ENCODE measurements at regions not wholly inside any gene's neighbourhood (a gene's known extent, or its start where the extent isn't known, plus 50 kb on each side); places are given as distances from the start of the nearest gene placed in this dataset.

DNA sequence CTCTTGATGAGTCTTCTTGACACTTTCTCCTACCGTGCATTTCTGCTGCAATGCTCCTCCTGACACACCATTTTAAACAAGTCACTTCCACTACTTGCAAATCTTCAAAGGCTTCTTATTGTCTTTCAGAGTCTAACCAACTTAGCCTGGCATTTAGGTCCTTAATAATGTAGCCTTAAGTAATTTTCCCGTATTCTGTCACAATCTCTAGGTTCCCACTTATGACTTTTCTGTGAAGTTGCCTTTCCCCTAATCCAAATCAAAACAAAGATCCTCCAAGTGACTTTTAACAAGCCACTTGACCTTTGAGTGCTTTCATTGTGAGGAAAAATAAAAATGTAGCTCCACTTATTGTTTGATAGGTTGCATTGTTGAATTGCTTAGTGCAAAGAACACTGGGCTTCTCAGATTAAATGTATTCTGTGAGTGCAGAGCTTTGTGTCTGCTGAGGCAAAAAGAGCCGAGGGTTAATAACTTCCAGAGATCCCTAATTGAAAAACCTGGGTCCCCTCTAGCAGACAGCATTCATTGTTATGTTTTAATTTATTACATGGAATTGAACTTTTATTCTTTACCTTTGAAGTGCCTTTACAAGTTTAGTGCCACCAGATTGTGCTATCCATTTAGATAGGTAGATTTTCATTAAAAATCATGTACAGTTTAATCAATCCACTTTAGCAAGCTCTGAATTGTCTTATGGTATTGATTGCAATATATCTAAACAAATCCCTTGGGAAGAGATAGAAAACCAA, 341.7 kb upstream of the TYRP1 start:
- Histone ChIP-seq H3K9me3 (ENCODE audit: control insufficient read depth in 5 of 5, low read length in 5 of 5) (no peaks in the 10 kb centered on the region), H3K4me1 (ENCODE audit: control insufficient read depth in 5 of 5, insufficient read depth in 5 of 5, low read length in 5 of 5) (no peaks in the 10 kb centered on the region), H3K36me3 (ENCODE audit: control insufficient read depth in 5 of 5, insufficient read depth in 5 of 5, low read length in 5 of 5) (no peaks in the 10 kb centered on the region), H3K9ac (ENCODE audit: low read length in 5 of 5) (no peak overlapping the region), H3K27ac (ENCODE audit: low read depth, low read length) (no peak overlapping the region), H3K4me3 (ENCODE audit: low read depth in 1 of 5, low read length in 5 of 5) (no peak overlapping the region), H3K27me3 (ENCODE audit: control insufficient read depth in 5 of 5, insufficient read depth in 4 of 5, low read length in 5 of 5) (no peaks in the 10 kb centered on the region)

DNA sequence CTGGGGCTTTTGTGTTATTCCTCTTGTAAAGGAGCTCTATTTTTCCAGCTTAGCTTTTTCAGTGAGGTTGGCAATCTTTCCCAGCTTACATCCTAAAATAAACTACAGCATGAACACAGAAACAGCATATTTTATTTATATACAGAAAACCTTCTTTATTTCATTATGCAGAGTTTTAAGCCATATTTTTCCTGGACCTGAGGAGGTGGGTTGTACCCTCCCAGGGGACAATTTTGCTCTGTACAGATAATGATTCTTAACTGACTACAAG, 341.2 kb upstream of the TYRP1 start:
- no peaks in the 10 kb centered on the region for H3K36me3 ChIP-seq (ENCODE audit: control insufficient read depth in 5 of 5, insufficient read depth in 5 of 5, low read length in 5 of 5)
- H3K27ac ChIP-seq (ENCODE audit: low read depth, low read length), result no peak overlapping the region
- H3K27me3 ChIP-seq (ENCODE audit: control insufficient read depth in 5 of 5, insufficient read depth in 4 of 5, low read length in 5 of 5), result no peaks in the 10 kb centered on the region
- no peaks in the 10 kb centered on the region for H3K4me1 ChIP-seq (ENCODE audit: control insufficient read depth in 5 of 5, insufficient read depth in 5 of 5, low read length in 5 of 5)
- H3K9me3 ChIP-seq (ENCODE audit: control insufficient read depth in 5 of 5, low read length in 5 of 5), result no peaks in the 10 kb centered on the region
- H3K9ac ChIP-seq (ENCODE audit: low read length in 5 of 5), result no peak overlapping the region
- H3K4me3 ChIP-seq (ENCODE audit: low read depth in 1 of 5, low read length in 5 of 5), result no peak overlapping the region

DNA sequence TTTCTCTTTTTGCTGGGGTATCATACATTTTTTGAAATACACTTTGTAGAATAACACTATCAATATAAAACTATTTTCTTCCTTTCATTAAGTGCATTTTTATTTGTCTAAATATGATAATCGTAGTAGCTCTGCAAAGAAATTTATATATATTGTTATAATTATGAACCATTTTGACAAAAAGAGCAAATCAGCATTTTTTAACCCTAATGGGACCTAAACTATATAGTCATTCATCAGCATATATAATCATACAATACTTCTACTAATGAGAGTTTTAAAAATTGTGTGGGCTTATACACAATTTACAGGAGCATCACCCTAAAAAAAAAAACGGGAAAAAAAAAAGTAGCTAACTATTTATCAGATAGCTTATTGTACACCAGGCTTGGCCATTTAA, 329.7 kb upstream of the TYRP1 start:
- Histone ChIP-seq H3K4me1 (ENCODE audit: control insufficient read depth in 5 of 5, insufficient read depth in 5 of 5, low read length in 5 of 5) (no peaks in the 10 kb centered on the region), H3K36me3 (ENCODE audit: control insufficient read depth in 5 of 5, insufficient read depth in 5 of 5, low read length in 5 of 5) (no peaks in the 10 kb centered on the region), H3K27ac (ENCODE audit: low read depth, low read length) (no peak overlapping the region), H3K9ac (ENCODE audit: low read length in 5 of 5) (no peak overlapping the region), H3K9me3 (ENCODE audit: control insufficient read depth in 5 of 5, low read length in 5 of 5) (no peaks in the 10 kb centered on the region), H3K4me3 (ENCODE audit: low read depth in 1 of 5, low read length in 5 of 5) (no peak overlapping the region), H3K27me3 (ENCODE audit: control insufficient read depth in 5 of 5, insufficient read depth in 4 of 5, low read length in 5 of 5) (no peaks in the 10 kb centered on the region)

DNA sequence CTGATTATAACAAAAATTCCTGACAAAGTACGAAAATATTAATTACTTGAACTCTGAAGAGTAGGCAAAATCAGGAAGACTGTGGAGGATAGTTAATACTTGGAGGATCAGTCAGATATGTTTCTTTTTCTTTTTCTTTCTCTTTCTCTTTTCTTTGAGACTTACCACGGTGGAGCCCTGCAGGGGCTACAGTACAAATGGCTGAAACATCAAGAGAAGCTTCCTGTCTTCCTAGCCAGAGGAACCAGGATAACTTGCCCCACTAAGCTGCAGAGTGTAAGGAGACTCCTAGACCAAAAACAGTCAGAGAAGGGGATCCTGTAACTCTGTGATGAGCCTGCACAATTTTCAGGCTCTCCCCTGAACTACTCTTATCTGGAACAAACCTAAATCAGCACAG, 324.6 kb upstream of the TYRP1 start:
- no peaks in the 10 kb centered on the region for H3K36me3 ChIP-seq (ENCODE audit: control insufficient read depth in 5 of 5, insufficient read depth in 5 of 5, low read length in 5 of 5)
- no peaks in the 10 kb centered on the region for H3K27me3 ChIP-seq (ENCODE audit: control insufficient read depth in 5 of 5, insufficient read depth in 4 of 5, low read length in 5 of 5)
- no peak overlapping the region for H3K27ac ChIP-seq (ENCODE audit: low read depth, low read length)
- no peak overlapping the region for H3K4me3 ChIP-seq (ENCODE audit: low read depth in 1 of 5, low read length in 5 of 5)
- no peak overlapping the region for H3K9ac ChIP-seq (ENCODE audit: low read length in 5 of 5)
- no peaks in the 10 kb centered on the region for H3K9me3 ChIP-seq (ENCODE audit: control insufficient read depth in 5 of 5, low read length in 5 of 5)
- no peaks in the 10 kb centered on the region for H3K4me1 ChIP-seq (ENCODE audit: control insufficient read depth in 5 of 5, insufficient read depth in 5 of 5, low read length in 5 of 5)

DNA sequence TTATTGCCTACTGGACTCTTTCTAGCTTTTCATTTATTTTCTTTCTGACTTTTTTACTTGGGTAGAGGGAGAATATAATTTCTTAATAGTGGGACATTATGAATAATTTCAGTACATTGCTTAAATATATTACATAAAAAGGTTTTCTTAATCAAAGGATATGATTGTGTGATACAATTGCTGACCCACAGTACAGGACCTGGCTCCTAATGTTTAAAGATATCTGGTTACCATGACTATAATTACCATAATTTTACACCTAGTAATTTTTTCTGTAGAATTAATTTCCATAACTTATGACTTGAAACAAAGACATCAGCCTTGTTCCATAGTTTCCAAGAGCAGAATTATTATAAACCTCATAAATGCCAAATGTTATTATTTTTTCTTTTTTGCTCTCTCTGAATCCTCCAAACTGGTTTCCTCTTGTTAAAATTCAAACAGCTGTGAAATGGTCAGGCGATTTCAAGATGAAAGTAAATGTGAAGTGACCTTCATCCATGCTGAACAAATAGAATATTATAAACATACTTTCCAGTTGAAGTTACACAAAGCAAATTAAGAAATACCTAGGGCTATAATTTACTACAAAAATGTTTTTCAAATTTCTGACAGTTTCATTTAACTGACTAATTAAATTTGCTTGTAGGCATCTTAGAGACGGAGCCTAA, 301.2 kb upstream of the TYRP1 start:
- Histone ChIP-seq H3K27me3 (ENCODE audit: control insufficient read depth in 5 of 5, insufficient read depth in 4 of 5, low read length in 5 of 5) (no peaks in the 10 kb centered on the region), H3K9ac (ENCODE audit: low read length in 5 of 5) (no peak overlapping the region), H3K4me1 (ENCODE audit: control insufficient read depth in 5 of 5, insufficient read depth in 5 of 5, low read length in 5 of 5) (no peaks in the 10 kb centered on the region), H3K4me3 (ENCODE audit: low read depth in 1 of 5, low read length in 5 of 5) (no peak overlapping the region), H3K36me3 (ENCODE audit: control insufficient read depth in 5 of 5, insufficient read depth in 5 of 5, low read length in 5 of 5) (no peaks in the 10 kb centered on the region), H3K9me3 (ENCODE audit: control insufficient read depth in 5 of 5, low read length in 5 of 5) (no peaks in the 10 kb centered on the region), H3K27ac (ENCODE audit: low read depth, low read length) (no peak overlapping the region)

DNA sequence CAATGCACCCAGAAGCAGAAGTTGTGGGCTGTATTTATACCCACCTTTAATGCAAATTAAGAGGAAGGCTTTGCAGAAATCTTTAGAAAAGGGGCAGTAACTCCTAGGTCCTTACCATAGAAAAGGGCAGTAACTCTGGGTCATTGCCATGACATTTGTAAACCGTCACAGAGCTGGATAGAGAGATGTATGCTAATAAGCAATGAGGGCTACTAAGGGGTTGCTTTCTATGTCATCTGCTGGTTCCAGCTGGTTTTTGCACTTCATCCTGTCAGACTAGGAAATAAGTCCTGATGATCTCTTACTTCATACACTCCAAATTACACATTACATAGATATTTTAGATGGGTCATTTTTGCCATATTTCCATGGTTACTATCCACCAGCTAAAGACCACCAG, 299.1 kb upstream of the TYRP1 start:
- no peaks in the 10 kb centered on the region for H3K27me3 ChIP-seq (ENCODE audit: control insufficient read depth in 5 of 5, insufficient read depth in 4 of 5, low read length in 5 of 5)
- H3K9ac ChIP-seq (ENCODE audit: low read length in 5 of 5), result no peak overlapping the region
- H3K36me3 ChIP-seq (ENCODE audit: control insufficient read depth in 5 of 5, insufficient read depth in 5 of 5, low read length in 5 of 5), result no peaks in the 10 kb centered on the region
- H3K4me1 ChIP-seq (ENCODE audit: control insufficient read depth in 5 of 5, insufficient read depth in 5 of 5, low read length in 5 of 5), result no peaks in the 10 kb centered on the region
- H3K27ac ChIP-seq (ENCODE audit: low read depth, low read length), result no peak overlapping the region
- H3K9me3 ChIP-seq (ENCODE audit: control insufficient read depth in 5 of 5, low read length in 5 of 5), result no peaks in the 10 kb centered on the region
- H3K4me3 ChIP-seq (ENCODE audit: low read depth in 1 of 5, low read length in 5 of 5), result no peak overlapping the region

DNA sequence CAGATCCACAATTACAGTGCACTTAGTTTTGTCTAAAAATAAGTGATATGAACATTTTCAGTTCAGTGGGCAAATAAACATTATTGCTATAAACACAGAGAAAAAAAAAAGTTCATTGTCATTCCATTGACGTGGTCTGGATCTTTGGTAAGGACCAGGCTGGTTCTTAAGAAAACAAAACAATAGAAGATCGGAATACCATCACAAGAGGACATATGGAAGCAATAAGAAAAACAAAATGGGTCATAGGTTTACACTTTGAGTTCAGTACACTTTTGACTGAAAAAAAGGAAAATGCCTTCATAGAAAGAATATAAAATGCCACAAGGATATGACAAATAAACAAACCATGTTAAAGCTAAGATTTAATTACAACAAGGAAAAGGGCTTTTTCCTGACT, 289.5 kb upstream of the TYRP1 start:
- no peaks in the 10 kb centered on the region for H3K4me1 ChIP-seq (ENCODE audit: control insufficient read depth in 5 of 5, insufficient read depth in 5 of 5, low read length in 5 of 5)
- H3K9me3 ChIP-seq (ENCODE audit: control insufficient read depth in 5 of 5, low read length in 5 of 5), result no peaks in the 10 kb centered on the region
- no peak overlapping the region for H3K4me3 ChIP-seq (ENCODE audit: low read depth in 1 of 5, low read length in 5 of 5)
- H3K27ac ChIP-seq (ENCODE audit: low read depth, low read length), result no peak overlapping the region
- no peaks in the 10 kb centered on the region for H3K27me3 ChIP-seq (ENCODE audit: control insufficient read depth in 5 of 5, insufficient read depth in 4 of 5, low read length in 5 of 5)
- no peaks in the 10 kb centered on the region for H3K36me3 ChIP-seq (ENCODE audit: control insufficient read depth in 5 of 5, insufficient read depth in 5 of 5, low read length in 5 of 5)
- H3K9ac ChIP-seq (ENCODE audit: low read length in 5 of 5), result no peak overlapping the region

DNA sequence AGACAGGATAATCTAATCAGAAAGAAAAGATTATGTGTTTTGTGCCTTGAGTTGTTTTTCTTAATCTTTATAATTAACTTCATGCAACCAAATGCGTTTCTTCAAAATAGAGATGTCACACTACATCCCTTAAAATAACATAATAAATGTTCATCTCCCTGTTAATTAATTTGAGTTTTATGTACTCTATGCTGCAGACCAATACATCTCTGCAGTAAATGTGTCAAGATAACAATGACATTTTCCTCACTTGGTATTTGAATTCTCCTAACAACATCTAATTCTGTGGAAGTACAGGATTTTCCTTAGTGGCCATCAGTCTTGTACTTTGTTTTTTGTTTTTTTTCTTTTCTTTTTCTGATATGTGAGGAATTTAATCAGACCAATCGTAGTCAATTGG, 279.2 kb upstream of the TYRP1 start:
- peaks cover 0 to 2% (median 0%) of the 10 kb centered on the region in 5 donors for H3K9me3 ChIP-seq (ENCODE audit: control insufficient read depth in 5 of 5, low read length in 5 of 5)
- no peak overlapping the region for H3K9ac ChIP-seq (ENCODE audit: low read length in 5 of 5)
- no peaks in the 10 kb centered on the region for H3K4me1 ChIP-seq (ENCODE audit: control insufficient read depth in 5 of 5, insufficient read depth in 5 of 5, low read length in 5 of 5)
- no peaks in the 10 kb centered on the region for H3K27me3 ChIP-seq (ENCODE audit: control insufficient read depth in 5 of 5, insufficient read depth in 4 of 5, low read length in 5 of 5)
- no peak overlapping the region for H3K27ac ChIP-seq (ENCODE audit: low read depth, low read length)
- H3K36me3 ChIP-seq (ENCODE audit: control insufficient read depth in 5 of 5, insufficient read depth in 5 of 5, low read length in 5 of 5), result no peaks in the 10 kb centered on the region
- no peak overlapping the region for H3K4me3 ChIP-seq (ENCODE audit: low read depth in 1 of 5, low read length in 5 of 5)

DNA sequence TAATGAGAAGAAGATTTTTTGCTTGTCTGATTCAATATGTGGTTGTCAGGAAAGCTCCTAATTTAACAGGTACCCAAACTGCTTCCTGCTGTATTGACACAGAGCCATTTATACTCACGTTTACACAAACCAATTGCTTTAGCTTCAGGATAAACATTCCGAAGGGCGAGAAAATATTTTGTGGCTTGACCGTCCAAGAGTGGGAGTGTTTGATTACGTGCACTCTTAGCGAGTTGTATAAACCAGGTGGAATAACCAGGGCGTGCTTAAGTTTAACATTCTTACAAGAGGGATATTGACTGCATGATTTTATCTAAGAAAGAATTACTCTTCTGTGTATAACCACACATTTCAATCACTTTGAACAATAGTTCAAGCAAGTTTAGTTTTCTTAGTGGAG, 278.7 kb upstream of the TYRP1 start:
- H3K36me3 ChIP-seq (ENCODE audit: control insufficient read depth in 5 of 5, insufficient read depth in 5 of 5, low read length in 5 of 5), result no peaks in the 10 kb centered on the region
- peaks cover 0 to 2% (median 0%) of the 10 kb centered on the region in 5 donors for H3K9me3 ChIP-seq (ENCODE audit: control insufficient read depth in 5 of 5, low read length in 5 of 5)
- no peak overlapping the region for H3K27ac ChIP-seq (ENCODE audit: low read depth, low read length)
- H3K4me3 ChIP-seq (ENCODE audit: low read depth in 1 of 5, low read length in 5 of 5), result no peak overlapping the region
- no peaks in the 10 kb centered on the region for H3K4me1 ChIP-seq (ENCODE audit: control insufficient read depth in 5 of 5, insufficient read depth in 5 of 5, low read length in 5 of 5)
- H3K9ac ChIP-seq (ENCODE audit: low read length in 5 of 5), result no peak overlapping the region
- H3K27me3 ChIP-seq (ENCODE audit: control insufficient read depth in 5 of 5, insufficient read depth in 4 of 5, low read length in 5 of 5), result no peaks in the 10 kb centered on the region

DNA sequence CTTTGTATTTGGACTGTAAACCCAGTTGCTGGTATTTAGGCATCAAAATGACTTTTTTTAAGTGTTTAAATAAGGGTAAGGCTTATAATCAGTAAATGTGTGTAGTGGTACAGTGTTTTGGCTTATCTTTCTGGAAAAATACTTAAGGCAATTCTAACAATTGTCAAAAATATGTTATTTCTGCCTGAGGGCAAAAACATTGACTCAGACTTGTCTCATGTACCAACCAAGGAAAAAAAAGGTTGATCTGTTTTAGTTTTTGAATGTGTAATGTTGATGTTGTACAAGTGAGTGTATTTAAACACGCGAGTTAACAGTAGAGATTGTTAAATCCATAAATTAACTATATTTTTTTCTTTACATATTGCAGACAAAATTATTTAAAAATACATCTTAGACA, 277.8 kb upstream of the TYRP1 start:
- Histone ChIP-seq H3K27ac (ENCODE audit: low read depth, low read length) (no peak overlapping the region), H3K4me3 (ENCODE audit: low read depth in 1 of 5, low read length in 5 of 5) (no peak overlapping the region), H3K9ac (ENCODE audit: low read length in 5 of 5) (no peak overlapping the region), H3K27me3 (ENCODE audit: control insufficient read depth in 5 of 5, insufficient read depth in 4 of 5, low read length in 5 of 5) (no peaks in the 10 kb centered on the region), H3K36me3 (ENCODE audit: control insufficient read depth in 5 of 5, insufficient read depth in 5 of 5, low read length in 5 of 5) (no peaks in the 10 kb centered on the region), H3K4me1 (ENCODE audit: control insufficient read depth in 5 of 5, insufficient read depth in 5 of 5, low read length in 5 of 5) (no peaks in the 10 kb centered on the region), H3K9me3 (ENCODE audit: control insufficient read depth in 5 of 5, low read length in 5 of 5) (peaks cover 0 to 2% (median 0%) of the 10 kb centered on the region in 5 donors)

Measured in subcutaneous abdominal adipose tissue (tissue), 5 donors.